Gastrocnemius medialis (tissue), 4 donors: ENCODE measurements at regions not wholly inside any gene's neighbourhood (a gene's known extent, or its start where the extent isn't known, plus 50 kb on each side); places are given as distances from the start of the nearest gene placed in this dataset.
"Not testable (repeated sequence)": the region's sequence is repeated elsewhere in the genome, so short reads cannot be mapped to it uniquely, and the experiment has no call there.

ENCODE experiments used
- ATAC-seq, 2 donors: fragments of 150-250 bp; one replicate each; pipeline ENCODE4 v1.9.1; 2016
- DNase-seq, 2 donors: peaks; one replicate each; pipeline ENCODE4 v3.0.0-alpha.2; 2019
- H3K27ac ChIP-seq, 4 donors: fragments of 200-600 bp; sonication (generic); 1 replicate in 1 of 4; 2 replicates in 3 of 4; pipeline ENCODE4 v1.5.1; 2016 to 2018; ENCODE audit warnings: mild to moderate bottlenecking in 2 of 4, moderate library complexity in 1 of 4
- H3K27me3 ChIP-seq, 3 donors: fragments of 200-600 bp; sonication (generic) in 2 of 3; 1 replicate in 1 of 3; 2 replicates in 2 of 3; pipeline versions ENCODE4 v1.5.1 to v1.6.0; 2016 to 2019; ENCODE audit warnings: mild to moderate bottlenecking in 1 of 3, moderate library complexity in 1 of 3
- H3K36me3 ChIP-seq, 2 donors: fragments of 200-600 bp; sonication (generic) in 1 of 2; one replicate each; pipeline ENCODE4 v1.5.1; 2017 to 2018
- H3K4me1 ChIP-seq, 2 donors: fragments of 200-600 bp; sonication (generic) in 1 of 2; one replicate each; pipeline ENCODE4 v1.5.1; 2016 to 2017; ENCODE audit warnings: mild to moderate bottlenecking in 2 of 2
- H3K4me3 ChIP-seq, 4 donors: fragments of 200-600 bp; sonication (generic) in 3 of 4; 1 replicate in 1 of 4; 2 replicates in 3 of 4; pipeline ENCODE4 v1.5.1; 2016 to 2019; ENCODE audit warnings: mild to moderate bottlenecking in 2 of 4
- H3K9me3 ChIP-seq, 3 donors: fragments of 200-600 bp; sonication (generic) in 2 of 3; 1 replicate in 1 of 3; 2 replicates in 2 of 3; pipeline ENCODE4 v1.5.1; 2016 to 2019
- CTCF ChIP-seq, 5 experiments: fragments of 450-650 bp in 3 of 5; fragments of 200-600 bp in 2 of 5; sonication (generic) in 2 of 5; IDR thresholded peaks in 4 of 5; conservative IDR thresholded peaks in 1 of 5; 1 replicate in 4 of 5; 2 replicates in 1 of 5; pipeline ENCODE4 v1.5.1; 2016 to 2019; ENCODE audit warnings: antibody characterized with exemption in 5 of 5, mild to moderate bottlenecking in 3 of 5, moderate library complexity in 3 of 5
- POLR2A ChIP-seq, 2 donors: fragments of 450-650 bp; IDR thresholded peaks; one replicate each; pipeline ENCODE4 v1.6.1; 2017; ENCODE audit warnings: antibody characterized with exemption in 2 of 2, mild to moderate bottlenecking in 2 of 2, moderate library complexity in 2 of 2
- in situ Hi-C, 4 donors: fragments of 200-750 bp; cut with MboI; loops; one replicate each; pipeline versions ENCODE4 v1.15.0 to v1.8.0; 2017; ENCODE audit warnings: low sequenced_read_pairs in 4 of 4
- intact Hi-C: fragments of 100-400 bp; cut with DNase I; formaldehyde crosslinking; loops from one replicate; pipeline ENCODE4 v1.15.1; 2023; ENCODE audit warnings: low total_unique reads

DNA sequence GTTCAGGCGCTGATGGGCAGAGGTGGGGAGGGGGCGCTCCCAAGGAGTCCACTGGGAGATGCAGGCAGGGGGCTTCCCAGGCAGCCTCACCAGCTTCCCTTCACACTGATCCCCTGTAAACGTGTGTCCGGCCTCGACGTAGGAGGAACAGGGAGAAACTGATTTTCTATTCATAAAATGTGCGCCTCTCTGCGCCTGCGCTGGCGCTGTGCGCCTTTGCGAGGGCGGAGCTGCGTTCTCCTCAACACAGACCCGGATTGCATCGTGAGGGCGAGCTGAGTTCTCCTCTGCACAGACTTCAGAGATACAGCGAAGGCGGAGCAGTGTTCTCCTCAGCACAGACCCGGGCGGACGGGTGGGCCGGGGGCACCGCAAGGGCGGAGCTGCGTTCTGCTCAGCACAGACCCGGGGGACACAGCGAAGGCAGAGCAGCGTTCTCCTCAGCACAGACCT, 259.1 kb downstream of the GOLGA6L6 start:
- ATAC-seq, intact Hi-C loops, H3K36me3 ChIP-seq, H3K27ac ChIP-seq, H3K9me3 ChIP-seq, DNase-seq, H3K4me1 ChIP-seq, H3K4me3 ChIP-seq, H3K27me3 ChIP-seq, in situ Hi-C loops: not testable (repeated sequence)

DNA sequence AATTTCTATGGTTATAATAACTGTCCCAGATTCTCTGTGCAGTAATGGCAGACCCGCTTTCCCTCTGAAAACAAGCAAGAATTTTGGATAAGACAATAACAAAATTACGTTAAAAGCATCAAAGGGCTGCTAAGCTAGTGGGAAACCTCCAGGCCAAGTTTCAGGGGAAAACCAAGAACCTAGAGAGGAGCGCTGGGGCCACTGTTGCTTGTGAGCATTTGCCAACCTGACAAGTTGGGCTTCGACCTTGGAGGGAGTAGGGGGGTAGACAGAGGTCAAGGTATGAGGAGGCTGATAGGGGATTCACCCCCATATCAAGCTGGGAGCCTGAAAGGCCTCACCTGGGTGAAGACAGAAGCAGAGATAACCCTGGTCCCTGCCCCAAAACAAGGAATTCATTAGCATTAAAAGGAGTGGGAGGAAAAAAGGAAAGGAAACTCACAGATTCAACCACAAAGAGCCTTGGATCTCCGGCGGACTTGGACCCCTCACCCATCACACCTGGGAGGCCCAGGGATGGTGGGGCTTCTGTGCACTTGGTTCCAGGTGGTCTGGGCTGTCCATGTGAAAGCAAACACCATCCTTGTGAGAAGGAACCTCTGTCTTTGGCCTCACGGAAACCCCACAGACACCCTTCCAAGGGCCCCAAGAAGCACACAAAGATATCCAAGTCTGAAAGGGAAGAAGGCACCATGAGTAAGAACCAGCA, 259.9 kb downstream of the GOLGA6L6 start:
- H3K4me3 ChIP-seq, H3K27ac ChIP-seq, in situ Hi-C loops, DNase-seq, H3K4me1 ChIP-seq, ATAC-seq, H3K36me3 ChIP-seq, intact Hi-C loops, H3K27me3 ChIP-seq, H3K9me3 ChIP-seq: not testable (repeated sequence)

- no peak for ATAC-seq
- no peaks in the 10 kb centered on the region for H3K27me3 ChIP-seq
- no peaks in the 10 kb centered on the region for H3K36me3 ChIP-seq
- in situ Hi-C loops (no loop called here), intact Hi-C loops (no loop called here)
- TF ChIP-seq POLR2A (IDR thresholded peaks at IDR 0.05), result no peak
- TF ChIP-seq CTCF (IDR thresholded peaks at IDR 0.05 in 4 of 5, conservative IDR thresholded peaks at IDR 0.05 in 1 of 5), result no peak
- no peaks in the 10 kb centered on the region for H3K9me3 ChIP-seq
- no peaks in the 10 kb centered on the region for H3K4me1 ChIP-seq
- no peak overlapping the region for H3K4me3 ChIP-seq
- no peak for DNase-seq
- no peak overlapping the region for H3K27ac ChIP-seq
Observed at GRCh38 chr15:20280933-20281463, 260.6 kb downstream of the GOLGA6L6 start.

GRCh38 chr15:20280141-20280932, 261.3 kb downstream of the GOLGA6L6 start:
- H3K36me3 ChIP-seq, H3K4me1 ChIP-seq, in situ Hi-C loops, ATAC-seq, intact Hi-C loops, H3K4me3 ChIP-seq, DNase-seq, H3K27ac ChIP-seq, H3K9me3 ChIP-seq, H3K27me3 ChIP-seq: not testable (repeated sequence)

DNA sequence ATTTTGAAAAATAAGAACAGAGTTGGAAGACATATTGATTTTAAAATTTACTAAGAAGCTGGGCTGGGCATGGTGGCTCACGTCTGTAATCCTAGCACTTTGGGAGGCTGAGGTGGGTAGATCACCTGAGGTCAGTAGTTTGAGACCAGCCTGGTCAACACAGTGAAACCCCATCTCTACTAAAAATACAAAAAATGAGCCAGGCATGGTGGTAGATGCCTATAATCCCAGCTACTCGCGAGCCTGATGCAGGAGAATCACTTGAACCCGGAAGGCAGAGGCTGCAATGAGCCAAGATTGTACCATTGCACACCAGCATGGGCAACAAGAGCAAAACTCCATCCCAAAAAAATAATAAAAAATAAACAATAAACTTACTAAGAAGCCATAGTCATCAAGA, 262.5 kb downstream of the GOLGA6L6 start:
- H3K27me3 ChIP-seq, intact Hi-C loops, H3K9me3 ChIP-seq, ATAC-seq, DNase-seq, in situ Hi-C loops, H3K4me3 ChIP-seq, H3K4me1 ChIP-seq, H3K27ac ChIP-seq, H3K36me3 ChIP-seq: not testable (repeated sequence)

- ATAC-seq, H3K27ac ChIP-seq, intact Hi-C loops, H3K4me1 ChIP-seq, H3K9me3 ChIP-seq, H3K4me3 ChIP-seq, in situ Hi-C loops, H3K27me3 ChIP-seq, H3K36me3 ChIP-seq, DNase-seq: not testable (repeated sequence)
Observed at GRCh38 chr15:20278376-20278775, 263.2 kb downstream of the GOLGA6L6 start.

- H3K4me1 ChIP-seq, H3K9me3 ChIP-seq, DNase-seq, in situ Hi-C loops, intact Hi-C loops, H3K27ac ChIP-seq, H3K4me3 ChIP-seq, H3K36me3 ChIP-seq, H3K27me3 ChIP-seq, ATAC-seq: not testable (repeated sequence)
Observed at GRCh38 chr15:20277451-20277850, 264.1 kb downstream of the GOLGA6L6 start.

GRCh38 chr15:20276312-20277114, 265.1 kb downstream of the GOLGA6L6 start:
- H3K4me3 ChIP-seq, ATAC-seq, H3K36me3 ChIP-seq, intact Hi-C loops, DNase-seq, H3K27ac ChIP-seq, H3K4me1 ChIP-seq, in situ Hi-C loops, H3K9me3 ChIP-seq, H3K27me3 ChIP-seq: not testable (repeated sequence)

DNA sequence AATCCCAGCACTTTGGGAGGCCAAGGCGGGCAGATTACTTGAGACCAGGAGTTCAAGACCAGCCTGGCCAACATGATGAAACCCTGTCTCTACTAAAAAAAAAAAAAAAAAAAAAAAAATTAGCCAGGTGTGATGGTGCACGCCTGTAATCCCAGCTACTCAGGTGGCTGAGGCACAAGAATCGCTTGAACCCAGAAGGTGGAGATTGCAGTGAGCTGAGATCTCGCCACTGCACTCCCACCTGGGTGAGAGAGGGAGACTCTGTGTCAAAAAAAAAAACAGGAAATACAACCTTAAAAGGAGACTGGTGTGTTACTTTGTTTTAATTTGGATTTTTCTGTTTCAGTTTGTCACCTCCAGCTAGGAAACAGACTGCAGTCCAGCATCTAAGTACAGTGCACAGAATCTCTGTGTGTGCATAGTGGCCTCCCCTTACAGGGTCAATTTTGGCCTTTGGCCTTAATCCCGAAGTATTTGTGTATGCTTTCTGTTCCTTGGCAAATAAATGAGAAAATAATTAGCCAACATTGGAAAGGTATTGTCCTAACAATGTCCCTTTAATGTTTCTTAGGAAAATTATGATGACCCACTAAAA, 266.1 kb downstream of the GOLGA6L6 start:
- H3K27ac ChIP-seq, ATAC-seq, H3K9me3 ChIP-seq, H3K36me3 ChIP-seq, H3K27me3 ChIP-seq, H3K4me1 ChIP-seq, in situ Hi-C loops, H3K4me3 ChIP-seq, intact Hi-C loops, DNase-seq: not testable (repeated sequence)
